Vagina (tissue), 2 donors: ENCODE measurements at regions not wholly inside any gene's neighbourhood (a gene's known extent, or its start where the extent isn't known, plus 50 kb on each side); places are given as distances from the start of the nearest gene placed in this dataset.

Source experiments
- CTCF ChIP-seq, 3 experiments: fragments of 450-650 bp in 2 of 3; fragments of 200-600 bp in 1 of 3; sonication (generic) in 1 of 3; IDR thresholded peaks; one replicate each; pipeline ENCODE4 v1.5.1; 2017 to 2019; ENCODE audit warnings: antibody characterized with exemption in 3 of 3, mild to moderate bottlenecking in 2 of 3, moderate library complexity in 2 of 3
- POLR2A ChIP-seq, 2 donors: fragments of 450-650 bp; IDR thresholded peaks; one replicate each; pipeline ENCODE4 v1.6.1; 2017; ENCODE audit warnings: antibody characterized with exemption in 2 of 2, mild to moderate bottlenecking in 2 of 2, moderate library complexity in 2 of 2
- POLR2AphosphoS5 ChIP-seq, 2 donors: sonication (generic); formaldehyde crosslinking; IDR thresholded peaks; one replicate each; pipeline ENCODE4 v1.9.0; 2017; ENCODE audit warnings: antibody characterized with exemption in 2 of 2, mild to moderate bottlenecking in 2 of 2, low read depth in 1 of 2; ENCODE audit not compliant: insufficient read depth in 1 of 2

- no peak for TF ChIP-seq POLR2A (IDR thresholded peaks at IDR 0.05)
- TF ChIP-seq CTCF (IDR thresholded peaks at IDR 0.05): no peak
- TF ChIP-seq POLR2AphosphoS5 (IDR thresholded peaks at IDR 0.05; ENCODE audit: insufficient read depth in 1 of 2, low read depth in 1 of 2): no peak
Measured at GRCh38 chr10:36232935-36233334, 590.8 kb upstream of the FZD8 start.
